Kidney capillary endothelial cell (primary cell): ENCODE measurements at regions not wholly inside any gene's neighbourhood (a gene's known extent, or its start where the extent isn't known, plus 50 kb on each side); places are given as distances from the start of the nearest gene placed in this dataset.
"Not testable (repeated sequence)": the region's sequence is repeated elsewhere in the genome, so short reads cannot be mapped to it uniquely, and the experiment has no call there.

ENCODE experiments used
- DNase-seq: peaks from one replicate; pipeline ENCODE4 v3.0.0-alpha.2; 2018; ENCODE audit warnings: low spot score

GRCh38 chr11:87870086-87870485 is 305.2 kb downstream of the RAB38 start:
- no peak for DNase-seq

GRCh38 chr11:87866951-87867350 is 308.3 kb downstream of the RAB38 start:
- DNase-seq = no peak

GRCh38 chr11:87861030-87861429 is 314.2 kb downstream of the RAB38 start:
- DNase-seq = no peak

DNA sequence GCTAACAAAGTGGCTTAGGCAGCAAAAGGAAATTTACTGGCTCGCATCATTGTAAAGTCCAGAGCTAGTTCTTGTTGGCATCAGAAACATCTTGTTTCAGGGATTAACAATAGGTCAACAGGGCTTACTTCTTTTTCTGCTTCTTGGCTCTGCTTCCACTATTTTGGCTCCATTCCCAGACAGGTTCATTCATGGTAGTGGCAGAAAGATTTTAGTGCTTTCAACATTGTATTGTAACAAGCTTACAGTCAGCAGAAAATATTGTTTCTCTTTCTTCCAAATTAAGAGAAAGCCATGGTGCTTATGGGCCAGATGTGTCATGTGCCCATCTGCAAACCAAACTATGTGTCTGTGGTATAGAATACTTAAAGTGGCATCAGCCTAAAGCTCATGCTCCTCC is 315.6 kb downstream of the RAB38 start:
- no peak for DNase-seq

DNA sequence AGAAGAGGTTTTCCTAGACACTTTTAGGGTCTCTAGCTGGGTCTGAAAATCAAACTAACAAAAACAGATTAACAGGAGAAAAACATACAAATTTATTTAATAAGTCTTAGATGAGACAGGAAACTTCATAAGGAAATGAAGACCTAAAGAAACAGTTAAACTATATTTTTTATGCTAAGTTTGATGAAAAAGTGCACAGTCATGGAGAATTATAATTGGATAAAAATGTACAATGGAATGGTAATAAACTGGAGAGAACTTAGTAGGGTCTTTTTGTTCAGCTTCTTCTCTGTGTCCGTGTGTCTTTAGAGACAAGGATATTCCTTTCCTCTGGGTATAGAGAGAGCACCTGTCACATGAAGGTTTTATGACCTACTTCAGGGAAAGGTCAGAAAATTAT is 323.4 kb downstream of the RAB38 start:
- DNase-seq = no peak

GRCh38 chr11:87851234-87851633 is 324.0 kb downstream of the RAB38 start:
- DNase-seq = no peak

- DNase-seq = no peak
These were observed 326.0 kb downstream of the RAB38 start for GRCh38 chr11:87849216-87849615.

DNA sequence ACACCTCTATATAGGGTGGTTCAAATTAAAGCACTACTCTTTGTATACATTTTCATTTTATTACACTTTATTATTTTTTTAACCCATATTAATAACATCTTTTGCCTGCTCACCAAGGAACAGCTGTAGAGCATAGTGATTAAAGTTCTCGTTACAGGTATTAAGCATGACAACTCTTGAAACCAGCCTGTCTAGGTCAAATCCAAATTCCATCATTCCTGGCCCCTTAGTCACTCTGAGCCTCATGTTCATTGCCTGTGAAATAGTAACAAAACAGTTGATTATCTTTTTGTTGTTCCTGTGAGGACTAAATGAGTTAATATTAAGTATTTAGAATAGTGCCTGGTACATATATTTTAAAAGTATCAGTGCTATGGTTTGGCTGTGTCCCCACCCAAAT is 334.5 kb downstream of the RAB38 start:
- no peak for DNase-seq

GRCh38 chr11:87832211-87832610 is 343.0 kb downstream of the RAB38 start:
- DNase-seq = no peak

- no peak for DNase-seq
These were observed 355.2 kb downstream of the RAB38 start for GRCh38 chr11:87820011-87820410.

DNA sequence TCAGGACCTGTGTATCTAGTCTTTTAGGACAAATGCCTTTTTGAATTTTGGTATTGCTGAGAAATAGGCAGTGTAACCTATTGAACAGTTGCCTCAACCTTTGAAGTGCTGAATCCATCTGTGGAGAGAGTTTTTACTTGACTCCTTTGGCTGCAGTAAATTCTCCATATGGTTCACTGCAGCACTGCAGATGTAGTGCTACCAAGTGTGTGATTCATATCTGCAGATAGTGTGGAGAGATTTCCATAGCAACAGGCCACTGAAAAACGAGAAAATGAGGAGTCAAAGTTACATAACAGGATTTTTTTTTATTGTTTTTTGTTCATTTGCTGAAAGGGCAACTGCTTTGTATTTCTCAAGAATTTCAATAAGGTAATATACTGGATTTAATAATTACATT is 356.1 kb downstream of the RAB38 start:
- no peak for DNase-seq

GRCh38 chr11:87812571-87813365 is 362.5 kb downstream of the RAB38 start:
- DNase-seq = no peak

GRCh38 chr11:87810486-87810885 is 364.8 kb downstream of the RAB38 start:
- DNase-seq = no peak

GRCh38 chr11:87809256-87809655 is 366.0 kb downstream of the RAB38 start:
- DNase-seq = no peak

GRCh38 chr11:87804176-87804575 is 371.1 kb downstream of the RAB38 start:
- no peak for DNase-seq

GRCh38 chr11:87803748-87804147 is 371.5 kb downstream of the RAB38 start:
- no peak for DNase-seq

DNA sequence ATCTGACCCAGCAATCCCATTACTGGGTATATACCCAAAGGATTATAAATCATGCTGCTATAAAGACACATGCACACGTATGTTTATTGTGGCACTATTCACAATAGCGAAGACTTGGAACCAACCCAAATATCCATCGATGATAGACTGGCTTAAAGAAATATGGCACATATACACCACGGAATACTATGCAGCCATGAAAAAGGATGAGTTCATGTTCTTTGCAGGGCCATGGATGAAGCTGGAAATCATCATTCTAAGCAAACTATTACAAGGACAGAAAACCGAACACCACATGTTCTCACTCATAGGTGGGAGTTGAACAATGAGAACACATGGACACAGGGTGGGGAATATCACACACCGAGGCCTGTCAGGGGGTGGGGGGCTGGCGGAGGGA is 390.4 kb downstream of the RAB38 start:
- DNase-seq = not testable (repeated sequence)

GRCh38 chr11:87780068-87780413 is 395.2 kb downstream of the RAB38 start:
- no peak for DNase-seq

GRCh38 chr11:87779276-87780067 is 395.8 kb downstream of the RAB38 start:
- DNase-seq = no peak

- no peak for DNase-seq
These were observed 396.9 kb downstream of the RAB38 start for GRCh38 chr11:87778357-87778756.

GRCh38 chr11:87775036-87775435 is 400.2 kb downstream of the RAB38 start:
- DNase-seq = no peak

DNA sequence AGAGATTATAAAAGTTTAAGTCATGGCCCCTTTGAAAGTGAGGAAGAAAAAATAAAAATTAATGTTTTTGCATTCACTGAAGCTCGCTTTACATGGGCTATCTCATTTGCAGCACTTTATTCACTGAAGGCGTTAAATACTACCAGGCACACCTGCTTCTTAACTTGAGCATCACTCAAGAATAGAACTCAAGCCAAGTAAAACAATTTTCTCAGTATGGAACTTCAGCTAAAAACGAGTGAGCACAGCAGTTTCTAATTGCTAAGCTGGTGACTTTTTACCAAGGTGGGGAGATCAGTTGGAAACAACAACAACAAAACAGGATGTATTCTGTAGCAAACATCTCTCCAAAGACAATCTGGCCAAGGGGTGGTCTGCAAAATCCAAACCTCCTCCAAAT is 405.6 kb downstream of the RAB38 start:
- DNase-seq = no peak

DNA sequence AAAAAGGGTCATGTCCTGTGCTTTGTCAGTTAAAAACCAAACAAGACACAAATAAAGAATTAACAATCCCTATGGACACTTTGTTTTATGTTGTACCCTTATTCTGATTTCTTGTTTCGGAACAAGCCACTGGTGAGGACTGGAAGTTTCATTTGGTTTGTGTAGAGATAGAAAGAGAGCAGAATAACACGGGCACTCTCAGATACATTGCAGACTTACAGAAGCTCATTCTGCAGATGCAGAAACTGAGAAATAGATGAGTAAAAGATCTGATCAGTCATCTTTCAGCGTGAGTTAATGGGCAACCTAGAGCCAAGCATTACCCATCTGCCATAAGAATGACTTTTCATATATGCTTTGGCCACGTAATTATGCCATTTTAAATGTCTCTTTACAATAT is 407.6 kb downstream of the RAB38 start:
- no peak for DNase-seq

GRCh38 chr11:87764075-87764474 is 411.2 kb downstream of the RAB38 start:
- DNase-seq = not testable (repeated sequence)
